GM12874 (cell line): ENCODE measurements at regions not wholly inside any gene's neighbourhood (a gene's known extent, or its start where the extent isn't known, plus 50 kb on each side); places are given as distances from the start of the nearest gene placed in this dataset.

ENCODE experiments used
- CTCF ChIP-seq: IDR thresholded peaks from 2 replicates; pipeline ENCODE4 v1.5.1; 2011; ENCODE audit warnings: low read depth, mild to moderate bottlenecking, control low read depth, low read length, moderate library complexity; ENCODE audit not compliant: insufficient read depth

- no peak for TF ChIP-seq CTCF
These were observed 138.8 kb downstream of the TUSC7 start for GRCh38 chr3:116848248-116848829.

- TF ChIP-seq CTCF: no peak
These were observed 139.7 kb downstream of the TUSC7 start for GRCh38 chr3:116849261-116849688.

DNA sequence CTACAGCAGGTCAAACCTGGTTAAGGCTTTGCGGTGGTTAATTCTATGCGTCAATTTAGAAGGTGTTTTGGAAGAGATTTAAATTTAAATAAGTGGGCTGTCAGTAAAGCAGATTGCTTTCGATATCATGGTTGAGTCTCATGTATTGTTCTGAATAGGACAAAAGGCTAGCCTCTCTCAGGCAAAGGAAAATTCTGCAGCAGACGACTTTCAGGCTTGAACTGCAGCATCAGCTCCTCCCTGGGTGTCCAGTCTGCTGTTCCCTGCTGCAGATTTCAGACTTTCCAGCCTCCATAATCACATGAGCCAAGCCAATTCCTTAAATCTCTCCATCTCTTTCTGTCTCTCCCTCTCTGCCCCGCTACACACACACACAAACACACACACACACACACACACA, 143.2 kb downstream of the TUSC7 start:
- no peak for TF ChIP-seq CTCF

GRCh38 chr3:116863270-116863770, 153.7 kb downstream of the TUSC7 start:
- TF ChIP-seq CTCF: no peak

GRCh38 chr3:116863822-116864589, 154.4 kb downstream of the TUSC7 start:
- peak; percentile 31; the same call in 1 of the 2 replicates for TF ChIP-seq CTCF

DNA sequence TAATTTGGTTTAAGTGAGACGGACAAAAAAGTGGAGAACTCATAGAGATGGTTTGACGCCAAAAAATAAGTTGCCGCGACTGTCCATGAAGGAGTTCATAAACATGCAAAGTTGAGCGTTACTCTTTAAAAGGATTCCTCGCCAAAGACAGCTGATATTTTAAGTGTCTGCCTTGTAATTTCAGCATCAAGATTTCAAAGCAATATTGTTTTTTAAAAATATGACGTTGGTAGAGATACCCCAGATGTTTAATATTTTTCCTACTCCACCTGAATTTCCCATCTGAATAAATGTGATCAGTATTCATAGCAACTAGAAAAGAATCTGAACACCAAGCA, 155.0 kb downstream of the TUSC7 start:
- TF ChIP-seq CTCF: no peak

DNA sequence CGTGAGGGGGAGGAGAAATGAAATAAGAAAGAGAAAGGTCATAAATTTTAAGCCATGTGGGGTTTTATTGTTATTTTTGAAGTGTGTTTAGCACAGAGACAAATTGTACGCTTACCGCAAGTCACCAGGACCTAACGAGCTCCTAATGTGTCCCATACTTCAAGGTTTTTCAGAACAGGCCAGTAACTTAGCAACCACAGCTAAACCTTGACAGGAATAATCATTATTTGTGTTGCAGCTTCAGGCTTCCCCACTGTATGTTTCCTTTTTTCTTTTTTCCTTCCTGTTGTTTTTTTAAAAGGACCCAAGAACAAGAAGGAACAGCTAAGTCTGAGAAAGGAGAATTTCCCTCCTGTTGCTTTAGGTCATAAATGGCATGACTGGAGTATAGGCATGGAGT, 160.8 kb downstream of the TUSC7 start:
- TF ChIP-seq CTCF: no peak
